Natural killer cell (primary cell): ENCODE measurements at regions not wholly inside any gene's neighbourhood (a gene's known extent, or its start where the extent isn't known, plus 50 kb on each side); places are given as distances from the start of the nearest gene placed in this dataset.
A peak's percentile ranks its signal among the peaks of the same experiment; 100 is the strongest.

ENCODE experiments used
- ATAC-seq, 3 donors: fragments of 150-1000 bp in 2 of 3; fragments of 200-7000 bp in 1 of 3; cut with Tn5 transposase; 1 replicate in 1 of 3; 2 replicates in 2 of 3; pipeline ENCODE4 v1.10.0; 2021; ENCODE audit warnings: mild to moderate bottlenecking in 2 of 3, moderate library complexity in 2 of 3
- DNase-seq, 2 donors: peaks; one replicate each; pipeline versions ENCODE4 v3.0.0 to v3.0.0-alpha.2; 2013 to 2021; ENCODE audit warnings: mixed read lengths in 1 of 2
- H3K27ac ChIP-seq: one replicate; pipeline ENCODE4 v1.5.1; 2013; ENCODE audit warnings: mild to moderate bottlenecking, low read length
- H3K27me3 ChIP-seq: one replicate; pipeline ENCODE4 v1.6.1; 2013; ENCODE audit warnings: low read length; ENCODE audit not compliant: control insufficient read depth, insufficient read depth
- H3K36me3 ChIP-seq: one replicate; pipeline ENCODE4 v1.6.1; 2013; ENCODE audit warnings: low read length; ENCODE audit not compliant: control insufficient read depth, insufficient read depth
- H3K4me1 ChIP-seq: one replicate; pipeline ENCODE4 v1.6.1; 2013; ENCODE audit warnings: low read length; ENCODE audit not compliant: control insufficient read depth, insufficient read depth
- H3K4me3 ChIP-seq: one replicate; pipeline ENCODE4 v1.5.1; 2013; ENCODE audit warnings: low read length
- H3K9me3 ChIP-seq: one replicate; pipeline ENCODE4 v1.6.1; 2013; ENCODE audit warnings: low read length; ENCODE audit not compliant: control insufficient read depth, insufficient read depth
- H3K27ac Mint-ChIP-seq, 2 donors: one replicate each; pipeline ENCODE4 v1.8.0; 2022; ENCODE audit warnings: mild to moderate bottlenecking in 2 of 2, mixed read lengths in 2 of 2, moderate library complexity in 1 of 2
- H3K27me3 Mint-ChIP-seq, 2 donors: one replicate each; pipeline ENCODE4 v1.8.0; 2022; ENCODE audit warnings: low read depth in 2 of 2, mixed read lengths in 2 of 2
- H3K36me3 Mint-ChIP-seq: one replicate; pipeline ENCODE4 v1.8.0; 2022; ENCODE audit warnings: mixed read lengths
- H3K4me1 Mint-ChIP-seq, 2 donors: one replicate each; pipeline ENCODE4 v1.8.0; 2022; ENCODE audit warnings: mixed read lengths in 2 of 2
- H3K4me3 Mint-ChIP-seq: one replicate; pipeline ENCODE4 v1.8.0; 2022; ENCODE audit warnings: mild to moderate bottlenecking, moderate library complexity, mixed read lengths
- H3K9me3 Mint-ChIP-seq, 2 donors: one replicate each; pipeline ENCODE4 v1.8.0; 2022; ENCODE audit warnings: mixed read lengths in 2 of 2
- CTCF ChIP-seq: fragments of 200-600 bp; IDR thresholded peaks from one replicate; pipeline ENCODE4 v1.8.0; 2022; ENCODE audit warnings: antibody characterized with exemption
- WGBS: methylation state at CpG from one replicate; pipeline ENCODE4 v1.1.7; 2013; ENCODE audit warnings: missing lambda C conversion rate; ENCODE audit not compliant: insufficient coverage; 5-methylcytosine and 5-hydroxymethylcytosine counted together
- intact Hi-C: fragments of 100-400 bp; cut with micrococcal nuclease; formaldehyde crosslinking; loops from one replicate; pipeline ENCODE4 v1.14.2; 2022

DNA sequence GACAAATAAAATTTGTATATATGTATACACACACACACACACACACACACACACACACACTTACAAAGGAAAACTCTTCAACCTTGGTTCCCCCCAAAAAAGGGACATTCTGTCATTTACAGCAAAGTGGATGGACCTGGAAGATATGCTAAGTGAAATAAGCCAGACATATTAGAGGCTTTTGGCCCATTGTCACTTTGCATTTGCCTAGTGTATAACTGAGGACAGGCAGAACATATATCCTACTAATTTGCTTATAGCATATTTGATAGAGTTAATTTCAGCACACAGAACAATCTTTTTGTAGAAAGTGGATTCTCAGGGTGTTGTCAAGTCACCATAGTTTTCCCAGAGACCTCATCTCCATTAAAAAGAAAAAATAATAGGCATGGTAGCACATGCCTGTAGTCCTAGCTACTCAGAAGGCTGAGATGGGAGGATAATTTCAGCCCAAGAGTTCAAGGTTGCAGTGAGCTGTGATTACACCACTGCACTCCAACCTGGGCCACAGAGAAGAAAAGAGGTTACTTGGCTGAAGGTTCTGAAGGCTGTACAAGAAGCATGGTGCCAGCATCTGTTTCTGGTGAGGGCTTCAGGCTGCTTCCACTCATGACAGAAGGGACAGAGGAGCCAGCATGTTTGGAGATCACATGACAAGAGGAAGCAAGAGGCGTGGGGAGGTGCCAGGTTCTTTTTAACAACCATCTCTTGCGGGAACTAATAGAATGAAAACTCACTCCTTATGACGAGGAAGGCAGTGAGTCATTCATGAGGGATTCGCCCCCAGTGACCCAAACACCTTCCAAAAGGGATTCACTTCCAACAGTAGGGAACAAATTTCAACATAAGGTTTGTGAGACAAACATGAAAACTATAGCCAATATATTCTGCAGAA, 135.6 kb downstream of the TMEM168 start:
- Mint-ChIP-seq H3K27ac (no peak overlapping the region), H3K9me3 (peaks cover 5 to 6% of the 10 kb centered on the region in 2 donors), H3K27me3 (no peaks in the 10 kb centered on the region), H3K4me3 (no peak overlapping the region), H3K4me1 (no peaks in the 10 kb centered on the region), H3K36me3 (no peaks in the 10 kb centered on the region)
- no peaks in the 10 kb centered on the region for H3K36me3 ChIP-seq
- no peak overlapping the region for H3K27ac ChIP-seq
- intact Hi-C loops, result no loop called here
- H3K9me3 ChIP-seq, result no peaks in the 10 kb centered on the region
- 79% methylated on average over 4 of the region's 4 CpGs for WGBS
- TF ChIP-seq CTCF, result no peak
- no peaks in the 10 kb centered on the region for H3K27me3 ChIP-seq
- H3K4me3 ChIP-seq, result no peak overlapping the region
- H3K4me1 ChIP-seq, result no peaks in the 10 kb centered on the region
- no peak for DNase-seq
- ATAC-seq, result no peak

- no peak overlapping the region for H3K27ac Mint-ChIP-seq
- no peaks in the 10 kb centered on the region for H3K4me1 ChIP-seq
- no peak overlapping the region for H3K4me3 ChIP-seq
- DNase-seq (peak in 1 of 2 donors; percentile 1), ATAC-seq (no peak)
- no peak overlapping the region for H3K27ac ChIP-seq
- no peak for TF ChIP-seq CTCF
- H3K4me1 Mint-ChIP-seq, result no peaks in the 10 kb centered on the region
- no peaks in the 10 kb centered on the region for H3K36me3 ChIP-seq
- H3K27me3 Mint-ChIP-seq, result peaks cover 0 to 3% of the 10 kb centered on the region in 2 donors
- H3K4me3 Mint-ChIP-seq, result no peak overlapping the region
- H3K36me3 Mint-ChIP-seq, result no peaks in the 10 kb centered on the region
- H3K9me3 ChIP-seq, result no peaks in the 10 kb centered on the region
- no peaks in the 10 kb centered on the region for H3K9me3 Mint-ChIP-seq
- intact Hi-C loops, result no loop called here
- no peaks in the 10 kb centered on the region for H3K27me3 ChIP-seq
These were observed 124.5 kb downstream of the TMEM168 start for GRCh38 chr7:112665709-112666108.

- 88% methylated on average over 1 of the region's 1 CpG for WGBS
- Histone ChIP-seq H3K9me3 (no peaks in the 10 kb centered on the region), H3K4me3 (no peak overlapping the region), H3K36me3 (no peaks in the 10 kb centered on the region), H3K27ac (no peak overlapping the region), H3K27me3 (no peaks in the 10 kb centered on the region), H3K4me1 (no peaks in the 10 kb centered on the region)
- intact Hi-C loops, result no loop called here
- ATAC-seq (no peak), DNase-seq (no peak)
- Mint-ChIP-seq H3K9me3 (no peaks in the 10 kb centered on the region), H3K36me3 (no peaks in the 10 kb centered on the region), H3K27ac (no peak overlapping the region), H3K4me1 (no peaks in the 10 kb centered on the region), H3K4me3 (no peak overlapping the region), H3K27me3 (peaks cover 6% of the 10 kb centered on the region in 2 donors)
- no peak for TF ChIP-seq CTCF
These were observed 121.6 kb downstream of the TMEM168 start for GRCh38 chr7:112668561-112668960.

DNA sequence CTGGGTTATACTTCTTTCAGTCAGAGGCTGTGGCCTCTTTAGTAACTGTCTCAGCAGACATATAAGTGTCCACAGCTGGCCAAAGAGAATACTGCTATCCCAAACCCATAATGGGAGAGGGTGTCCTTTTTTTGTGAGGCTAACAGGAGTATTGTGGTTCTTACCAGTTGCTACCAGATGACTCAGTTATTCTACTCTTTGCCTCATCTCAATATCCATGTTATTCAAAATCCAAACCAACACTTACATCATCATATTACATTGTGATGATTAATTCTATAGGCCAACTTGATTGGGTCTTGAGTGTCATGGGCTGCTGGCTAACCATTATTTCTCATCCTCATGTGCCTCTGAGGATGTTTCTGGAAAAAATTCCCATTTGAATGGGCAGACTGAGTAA, 120.9 kb downstream of the TMEM168 start:
- Mint-ChIP-seq H3K4me1 (no peaks in the 10 kb centered on the region), H3K27me3 (peaks cover 6 to 9% of the 10 kb centered on the region in 2 donors), H3K4me3 (no peak overlapping the region), H3K27ac (no peak overlapping the region), H3K9me3 (no peaks in the 10 kb centered on the region), H3K36me3 (no peaks in the 10 kb centered on the region)
- ATAC-seq (no peak), DNase-seq (no peak)
- H3K27me3 ChIP-seq, result no peaks in the 10 kb centered on the region
- no peaks in the 10 kb centered on the region for H3K9me3 ChIP-seq
- no peaks in the 10 kb centered on the region for H3K36me3 ChIP-seq
- intact Hi-C loops, result no loop called here
- no peak overlapping the region for H3K27ac ChIP-seq
- no peaks in the 10 kb centered on the region for H3K4me1 ChIP-seq
- no peak overlapping the region for H3K4me3 ChIP-seq
- TF ChIP-seq CTCF, result no peak
